Brain pericyte (primary cell): ENCODE measurements at regions not wholly inside any gene's neighbourhood (a gene's known extent, or its start where the extent isn't known, plus 50 kb on each side); places are given as distances from the start of the nearest gene placed in this dataset.

Experiments
- DNase-seq: peaks from one replicate; pipeline ENCODE4 v3.0.0-alpha.2; 2012; ENCODE audit warnings: low read depth, low spot score

DNA sequence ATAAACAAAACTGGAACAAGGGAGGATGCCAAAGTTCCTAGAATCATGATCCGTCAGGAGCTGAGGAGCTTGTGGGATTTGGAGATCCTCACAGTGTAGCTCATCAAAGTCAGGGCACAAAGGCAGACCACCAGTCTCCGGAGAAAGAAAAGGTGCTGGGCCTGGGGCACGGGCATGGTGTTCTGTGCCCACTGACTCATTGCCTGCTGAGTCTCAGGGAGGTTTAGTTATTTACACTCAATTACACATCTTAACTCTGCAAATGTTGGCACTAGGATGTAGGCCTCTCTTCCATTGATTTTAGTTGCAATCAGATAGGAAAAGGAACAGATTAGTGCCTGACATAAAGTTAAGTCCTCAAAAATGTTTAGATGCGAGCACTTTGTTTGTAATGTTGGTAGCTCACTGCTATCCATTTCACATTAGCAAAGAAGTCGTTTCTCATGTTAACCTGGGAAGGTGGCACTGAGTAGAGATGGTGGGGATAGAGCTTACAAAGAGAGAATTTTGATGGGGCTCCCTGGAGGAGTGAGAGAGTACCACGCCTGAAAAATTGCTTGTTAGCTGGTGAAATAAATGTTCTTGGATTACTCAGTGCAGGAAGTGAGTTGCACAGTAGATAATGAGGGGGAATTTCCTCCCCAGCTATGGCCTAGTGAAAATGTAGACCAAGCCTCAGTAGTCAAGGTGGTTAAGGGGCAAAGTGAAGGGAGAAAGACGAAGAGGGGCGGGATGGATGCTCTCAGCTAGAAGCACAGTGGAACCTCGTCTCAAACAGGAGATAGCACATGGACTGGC is 109.5 kb upstream of the CD180 start:
- no peak for DNase-seq

DNA sequence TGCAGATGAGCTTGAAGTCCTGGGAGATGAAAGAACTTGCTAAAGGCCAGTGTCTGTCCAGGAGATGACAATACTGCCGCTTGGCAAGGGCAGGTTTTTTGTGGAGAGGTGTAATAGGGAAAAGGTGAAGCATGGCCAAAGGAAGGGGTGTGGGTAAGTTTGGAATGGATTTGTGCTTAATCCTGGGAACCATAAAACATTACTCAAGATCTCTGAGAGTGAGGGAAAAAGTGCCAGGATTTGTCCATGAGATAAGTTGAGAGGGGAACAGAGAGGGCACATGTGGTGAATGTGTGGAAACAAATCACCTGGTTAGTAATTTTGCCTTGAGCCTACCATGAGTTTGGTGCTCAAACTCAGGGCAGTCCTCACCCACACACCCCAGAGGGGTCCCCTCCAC is 108.8 kb upstream of the CD180 start:
- DNase-seq: no peak

DNA sequence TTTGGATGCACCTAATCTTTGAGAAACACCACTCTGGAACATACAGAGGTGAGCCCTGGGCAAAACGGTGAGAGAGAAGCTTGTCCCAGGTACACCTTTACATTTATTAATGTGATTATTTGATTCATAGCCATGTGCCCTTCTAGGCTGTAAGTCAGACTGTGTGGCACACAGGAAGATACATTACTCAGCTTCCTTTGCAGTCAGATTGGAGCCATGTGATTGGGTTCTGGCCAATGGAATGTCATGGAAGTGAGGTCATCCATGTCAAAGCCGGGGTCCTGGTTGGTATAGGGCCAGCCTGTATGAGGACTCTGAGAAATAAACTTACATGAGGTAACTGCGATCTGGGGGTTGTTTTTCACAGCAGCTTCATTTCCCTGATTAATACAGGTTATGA is 106.8 kb upstream of the CD180 start:
- no peak for DNase-seq

DNA sequence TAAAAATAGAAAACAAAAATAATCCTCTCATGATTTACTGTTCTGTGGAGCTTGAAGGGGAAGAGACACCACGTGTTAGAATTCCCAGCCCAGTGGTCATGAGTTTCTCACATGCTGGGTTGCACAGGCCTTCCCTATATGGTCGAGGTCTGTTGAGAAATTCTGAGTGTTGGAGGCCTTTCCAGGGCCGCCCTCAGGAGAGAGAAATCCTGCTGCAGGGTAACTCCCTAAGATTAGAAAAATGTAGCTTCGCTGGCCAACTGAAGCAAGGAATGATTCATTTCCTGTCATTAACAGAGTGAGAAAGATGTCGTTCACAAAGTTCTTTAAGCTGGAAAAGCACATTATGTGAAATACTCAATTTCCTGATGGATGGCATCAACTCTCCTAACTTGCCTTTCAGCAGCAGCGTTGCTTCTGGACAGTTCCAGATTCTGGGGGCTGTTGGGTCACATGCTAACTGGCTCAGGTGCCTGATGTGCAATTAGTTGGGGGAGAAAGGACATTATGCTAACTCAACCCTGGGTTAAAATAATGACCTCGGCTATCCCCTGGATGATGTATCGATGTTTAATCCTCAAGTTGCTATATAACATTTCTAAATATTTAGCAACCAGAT is 104.8 kb upstream of the CD180 start:
- DNase-seq: no peak

DNA sequence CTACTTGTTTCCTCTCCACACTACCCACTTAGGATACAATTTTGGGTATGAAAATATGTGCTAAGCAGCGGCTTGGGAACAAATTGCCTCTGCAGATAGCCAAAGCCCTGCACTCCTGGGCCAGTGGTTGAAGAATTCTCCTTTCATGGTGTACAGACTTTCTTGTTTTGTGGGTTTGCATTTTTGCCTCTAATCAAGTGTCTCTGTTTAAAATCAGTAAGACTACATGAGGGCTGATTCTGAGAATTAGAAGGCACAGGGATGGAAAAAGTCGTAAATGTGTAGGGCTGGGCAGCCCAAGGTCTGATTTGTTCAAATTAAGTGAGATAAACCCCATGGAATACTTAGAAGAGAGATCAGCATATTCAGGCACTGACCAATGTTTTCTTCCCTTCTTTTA is 103.7 kb upstream of the CD180 start:
- DNase-seq: no peak

DNA sequence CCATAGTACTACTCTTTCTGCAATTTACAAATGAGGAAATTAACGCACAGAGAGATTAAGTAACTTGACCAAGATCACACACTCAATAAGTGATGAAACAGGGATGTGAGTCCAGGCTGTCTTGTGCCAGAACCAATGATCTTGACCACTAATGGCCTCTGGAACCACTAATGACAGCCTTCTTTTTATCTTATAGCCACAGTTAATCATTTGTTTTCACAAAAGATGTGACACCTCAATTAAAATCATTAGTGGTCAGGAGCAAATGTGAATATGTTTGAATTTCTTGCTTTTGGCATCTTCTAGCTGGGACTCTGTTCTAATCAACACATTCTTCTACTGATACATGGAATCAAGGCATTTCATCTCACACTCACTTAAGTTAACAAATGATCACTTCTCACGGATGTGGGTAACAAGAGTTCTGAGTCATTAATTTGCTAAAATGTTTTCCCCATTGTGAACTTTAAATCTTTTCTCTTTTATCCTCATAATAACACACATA is 102.7 kb upstream of the CD180 start:
- DNase-seq: no peak

DNA sequence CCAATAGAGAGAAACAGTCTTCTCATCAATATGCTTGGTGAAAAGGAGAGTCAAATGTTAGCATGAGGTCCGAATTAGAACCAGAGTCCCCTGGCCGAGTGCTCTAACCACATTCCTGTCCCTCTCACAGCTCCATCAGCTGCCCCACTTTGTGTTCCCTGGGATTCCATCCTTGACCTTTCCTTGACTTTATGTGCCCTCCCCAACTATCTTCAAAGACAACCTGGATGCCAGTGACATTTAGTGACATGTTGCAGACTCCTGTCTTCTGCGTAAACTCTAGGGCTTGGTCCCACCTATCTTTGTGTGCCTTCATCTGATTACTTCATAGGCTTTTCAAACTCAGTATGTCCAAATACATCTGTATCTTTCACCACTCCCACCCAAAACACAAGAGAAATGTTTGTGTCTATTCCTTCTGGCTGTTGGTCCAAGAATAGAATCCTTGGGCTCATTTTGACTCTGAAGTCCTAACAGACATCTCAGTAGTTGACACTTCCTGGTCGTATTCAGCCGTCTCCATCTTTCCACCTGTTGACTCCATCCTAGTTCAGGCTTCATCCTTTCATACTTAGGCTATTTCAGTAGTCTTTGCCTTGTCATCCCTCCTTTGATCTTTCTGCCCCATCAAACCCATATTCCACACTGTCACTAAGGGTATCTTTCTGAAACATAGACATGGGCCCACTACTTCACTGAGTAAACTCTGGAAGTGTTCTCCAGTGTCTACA is 101.4 kb upstream of the CD180 start:
- DNase-seq: no peak

DNA sequence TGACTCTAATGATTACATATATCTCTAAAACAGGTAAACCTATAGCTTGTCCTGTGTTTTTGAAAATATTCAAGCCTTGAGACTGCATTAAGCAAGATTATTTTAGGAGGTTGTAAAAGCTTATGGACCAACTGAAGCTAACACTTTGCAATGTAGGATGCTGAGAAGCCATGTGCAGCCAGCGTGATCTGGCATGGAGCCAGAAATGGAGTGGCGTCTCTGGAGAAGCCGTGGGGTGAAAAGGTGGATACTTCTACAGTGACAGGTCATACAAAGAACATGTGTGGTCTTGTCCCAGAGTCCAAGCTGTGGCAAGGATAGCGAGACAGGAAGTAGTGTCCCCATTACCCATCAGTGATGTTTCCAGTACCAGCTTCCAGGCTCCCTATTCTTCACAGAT is 100.8 kb upstream of the CD180 start:
- DNase-seq: no peak

DNA sequence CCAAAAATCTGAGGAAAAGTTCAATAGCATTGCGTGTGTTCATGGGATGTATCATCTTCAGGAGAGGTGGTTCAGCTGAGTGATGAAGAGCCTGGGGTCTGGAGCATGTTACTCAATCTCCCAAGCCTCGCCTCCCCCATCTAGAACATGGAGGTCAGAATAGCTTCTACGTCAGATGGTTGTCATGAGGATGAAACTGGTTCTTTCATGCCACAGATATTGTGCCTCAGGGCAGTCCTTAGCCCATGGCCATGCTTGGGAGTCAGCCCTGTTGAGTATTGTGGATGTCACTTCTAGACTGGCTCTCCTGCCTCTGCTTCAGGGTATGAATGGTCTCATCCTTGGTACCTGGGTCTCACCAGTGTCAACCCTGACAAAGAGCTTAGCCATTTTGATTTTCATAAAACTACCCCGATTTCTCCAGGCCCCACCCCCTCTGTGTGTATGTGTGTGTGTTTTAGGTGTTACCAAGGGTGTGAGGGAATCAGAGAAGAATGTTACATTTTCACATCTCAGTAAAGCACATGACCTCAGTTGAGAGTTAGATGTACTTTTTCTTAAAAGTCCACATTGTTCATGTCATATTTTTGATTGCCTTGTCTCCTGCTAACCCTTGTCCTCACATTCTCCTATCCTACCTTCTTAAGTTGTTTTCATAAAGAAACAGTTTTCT is 97.8 kb upstream of the CD180 start:
- DNase-seq: no peak

DNA sequence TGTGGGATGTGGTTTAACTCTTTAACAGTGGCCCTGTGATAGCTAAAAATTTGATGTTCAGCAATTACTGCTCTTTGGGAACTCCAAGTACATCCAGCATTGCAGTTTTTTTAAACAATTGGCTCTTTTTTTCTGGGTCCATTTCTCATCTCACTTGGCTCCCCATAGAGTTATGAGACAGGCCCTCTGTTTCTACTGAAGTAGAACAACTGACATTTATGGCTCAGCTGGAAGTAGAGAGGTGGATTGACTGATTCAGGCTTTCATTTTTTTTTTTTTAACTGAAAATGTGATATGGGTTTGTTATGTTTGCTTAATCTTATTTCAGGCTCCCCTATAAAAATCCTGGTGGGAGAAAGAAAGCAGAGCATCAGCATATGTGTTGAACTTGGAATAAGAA is 96.6 kb upstream of the CD180 start:
- DNase-seq: no peak

DNA sequence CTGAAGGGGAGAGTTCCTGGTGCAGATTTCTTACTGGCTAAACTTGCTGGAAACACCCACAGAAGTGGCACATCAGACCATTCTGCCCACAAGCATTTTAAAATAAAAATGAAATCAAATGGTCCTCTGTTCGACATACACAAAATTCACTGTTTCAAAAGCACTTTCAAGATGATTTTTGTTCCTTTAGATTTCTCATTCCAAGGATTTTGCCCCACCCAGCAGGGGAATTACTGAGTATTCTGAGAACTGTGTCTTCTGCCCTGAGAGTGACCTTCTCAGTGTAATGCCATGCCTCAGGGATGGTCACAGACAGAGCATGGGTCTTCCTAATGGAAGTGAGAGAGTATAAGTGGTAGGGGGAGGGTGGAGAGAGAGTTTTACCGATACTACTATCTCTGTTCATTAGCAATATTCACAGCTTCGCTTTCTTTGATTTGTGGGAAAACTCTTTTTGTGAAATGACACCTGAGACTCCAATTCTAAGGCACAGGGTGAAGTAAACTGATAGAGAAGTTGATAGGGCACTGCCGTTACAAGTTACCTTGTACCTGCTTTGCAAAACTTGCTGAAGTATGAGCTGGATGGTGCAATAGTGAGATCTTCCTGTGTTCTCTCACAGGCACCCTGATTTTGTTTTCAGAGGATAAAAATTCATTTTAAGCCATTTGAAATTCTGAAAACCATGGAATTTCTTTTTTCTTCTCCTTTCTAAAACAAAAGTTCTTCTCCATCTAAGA is 95.8 kb upstream of the CD180 start:
- DNase-seq: no peak

DNA sequence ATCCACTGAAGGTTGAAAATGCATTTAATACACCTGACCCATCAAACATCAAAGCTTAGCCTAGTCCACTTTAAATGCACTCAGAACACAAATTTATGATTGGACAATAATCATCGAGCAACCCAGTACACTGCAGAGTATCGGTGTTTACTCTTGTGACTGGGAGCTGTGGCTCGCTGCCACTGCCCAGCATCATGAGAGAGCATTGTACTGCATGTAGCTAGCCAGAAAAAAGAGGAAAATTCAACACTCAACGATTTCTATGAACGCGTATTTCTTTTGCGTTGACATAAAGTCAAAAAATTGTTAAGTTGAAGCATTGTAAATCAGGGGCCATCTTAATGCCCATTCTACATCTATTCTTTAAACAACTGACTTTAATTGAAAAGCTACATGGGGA is 95.1 kb upstream of the CD180 start:
- no peak for DNase-seq

DNA sequence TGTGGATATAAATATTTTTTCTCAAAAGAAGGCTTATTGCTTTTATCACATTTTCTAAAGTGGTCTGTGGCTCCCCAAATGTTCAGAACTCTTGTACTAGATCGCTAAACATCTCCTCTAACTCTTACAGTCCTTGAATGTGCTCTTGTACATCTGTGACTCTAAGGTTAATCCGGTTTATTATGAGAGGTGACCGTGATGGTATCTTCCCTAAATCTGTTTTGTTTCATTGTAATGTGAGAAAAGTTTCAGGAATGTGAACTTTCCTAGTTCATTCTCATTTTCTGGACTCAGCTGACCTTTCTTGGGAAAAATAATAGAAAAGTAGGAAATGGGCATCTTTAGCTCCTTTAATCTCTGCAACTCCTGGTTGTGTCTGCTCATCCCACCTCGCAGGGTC is 94.5 kb upstream of the CD180 start:
- DNase-seq: no peak

DNA sequence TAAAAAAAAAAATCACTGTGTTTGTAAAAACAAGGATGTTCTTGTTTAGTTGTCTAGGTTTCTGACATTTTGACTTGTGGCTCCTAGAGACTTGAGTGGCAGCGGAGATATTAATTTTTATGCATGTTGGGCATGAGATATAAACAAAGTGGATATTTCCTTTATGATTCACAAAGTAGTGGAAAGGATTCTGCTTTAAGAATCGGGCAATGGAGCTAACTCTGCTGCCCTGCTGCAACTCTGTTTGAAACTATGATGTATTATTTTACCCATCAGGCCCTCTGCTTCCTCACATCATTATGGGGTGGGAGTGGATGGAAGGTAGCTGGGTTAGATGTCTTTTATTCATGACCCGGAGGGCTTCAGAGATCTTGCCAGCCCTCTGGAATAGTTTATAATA is 94.1 kb upstream of the CD180 start:
- no peak for DNase-seq

DNA sequence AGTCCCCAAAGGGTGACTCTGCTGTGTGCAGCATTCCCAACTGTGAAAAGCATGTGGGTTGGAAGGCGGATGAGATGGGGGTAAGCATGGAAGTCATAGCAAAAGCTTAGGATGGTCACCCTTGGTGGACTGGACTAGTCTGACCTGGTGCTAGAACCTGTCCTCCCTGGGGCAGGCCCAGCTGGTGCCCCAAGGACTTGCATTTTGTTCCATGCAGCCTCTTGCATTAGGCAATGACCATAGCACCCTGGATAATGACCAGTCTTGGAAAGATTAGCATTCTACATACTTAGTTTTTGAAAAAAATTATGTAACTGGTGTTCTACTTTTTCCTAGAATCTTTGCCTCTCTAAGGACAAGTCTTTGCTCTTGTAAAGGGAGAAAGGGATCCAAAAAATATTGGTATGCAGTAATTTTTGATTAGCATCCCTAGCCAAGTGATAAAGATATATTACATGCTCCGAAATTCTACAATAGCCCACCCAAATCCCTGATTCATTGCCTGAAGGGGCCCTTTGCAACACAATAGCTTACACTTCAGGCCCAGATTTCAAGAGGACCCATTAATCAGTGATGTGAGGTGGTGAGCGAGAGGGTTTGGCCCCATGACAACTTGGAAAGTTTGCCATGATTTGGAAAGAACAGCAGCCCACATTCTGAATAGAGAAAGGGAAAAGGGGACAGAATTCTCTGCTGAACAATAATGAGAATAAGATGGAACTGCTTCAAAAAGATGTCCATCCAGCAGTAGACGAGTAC is 93.3 kb upstream of the CD180 start:
- no peak for DNase-seq

DNA sequence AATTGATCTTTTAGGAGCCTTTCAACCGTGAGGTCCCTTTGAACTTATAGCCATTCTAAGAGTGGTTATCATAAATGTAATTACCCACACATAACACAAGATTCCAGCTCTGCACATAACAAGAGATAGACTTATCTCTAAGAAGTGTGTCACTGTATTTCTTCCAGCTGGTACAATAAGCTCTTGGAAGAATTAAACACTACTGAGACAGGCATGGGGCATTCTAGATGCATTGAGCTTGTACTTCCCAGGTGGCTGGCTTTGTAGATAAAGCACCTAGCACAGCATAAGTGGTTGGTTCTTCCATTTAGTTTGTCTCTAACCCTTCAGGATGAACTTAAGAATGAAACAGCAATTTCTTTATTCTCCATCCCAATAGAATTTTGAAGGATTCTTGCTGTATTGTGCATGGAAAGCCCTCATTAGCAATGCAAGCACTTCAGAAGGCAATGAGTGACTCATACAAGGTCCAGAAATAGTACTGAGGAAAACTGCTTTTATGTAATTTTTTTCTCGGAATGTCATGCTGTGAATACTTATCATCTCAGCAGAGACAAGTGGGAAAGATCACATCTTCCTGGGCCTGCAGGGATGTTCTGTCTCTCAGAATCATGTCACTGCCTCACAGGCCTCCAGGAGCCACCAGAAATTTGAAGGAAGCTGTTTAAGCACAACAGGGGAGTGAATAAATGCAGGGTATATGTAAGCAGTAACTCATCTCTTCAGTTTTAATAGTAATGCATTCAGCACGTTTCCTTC is 91.1 kb upstream of the CD180 start:
- no peak for DNase-seq

DNA sequence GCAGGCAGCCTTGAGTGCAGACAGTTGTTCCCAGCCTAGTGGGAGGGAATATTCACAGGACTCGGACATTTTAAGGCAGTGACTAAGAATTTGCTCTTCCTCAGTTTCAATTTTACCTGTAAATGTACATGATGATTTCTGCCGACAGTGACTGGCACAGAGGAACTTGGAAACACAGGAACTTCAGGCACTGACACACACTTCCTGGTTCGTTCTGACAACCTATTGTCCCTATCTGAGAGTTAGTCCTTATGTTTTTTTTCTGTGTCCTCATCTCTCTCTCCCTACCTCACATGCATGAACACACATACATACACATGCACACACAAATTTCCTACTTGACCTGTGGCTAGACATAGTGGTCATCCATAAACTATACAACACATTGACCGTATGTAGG is 89.4 kb upstream of the CD180 start:
- DNase-seq: no peak

DNA sequence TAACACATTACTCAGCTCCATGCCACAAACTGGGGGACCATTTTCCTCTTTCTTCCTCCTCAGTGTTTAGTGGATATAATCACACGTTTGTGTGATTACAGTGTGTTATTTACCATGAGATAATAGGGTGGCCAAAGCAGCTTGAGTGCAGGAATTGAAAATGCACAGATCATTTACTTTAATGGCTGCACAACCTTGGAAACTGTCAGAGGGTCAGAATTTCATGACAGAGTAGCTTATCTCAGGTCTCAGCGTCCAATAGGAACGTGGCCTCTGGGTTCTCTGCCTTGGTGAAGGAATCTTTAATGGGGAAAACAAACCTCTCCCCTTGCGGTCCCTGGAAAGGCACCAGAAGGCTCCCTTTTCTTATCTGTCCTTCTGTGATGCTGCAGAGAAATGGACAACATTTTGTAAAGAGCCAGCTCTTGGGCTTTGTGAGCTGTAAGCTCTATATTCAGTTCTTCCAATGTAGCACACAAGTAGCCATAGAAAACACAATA is 87.4 kb upstream of the CD180 start:
- no peak for DNase-seq

DNA sequence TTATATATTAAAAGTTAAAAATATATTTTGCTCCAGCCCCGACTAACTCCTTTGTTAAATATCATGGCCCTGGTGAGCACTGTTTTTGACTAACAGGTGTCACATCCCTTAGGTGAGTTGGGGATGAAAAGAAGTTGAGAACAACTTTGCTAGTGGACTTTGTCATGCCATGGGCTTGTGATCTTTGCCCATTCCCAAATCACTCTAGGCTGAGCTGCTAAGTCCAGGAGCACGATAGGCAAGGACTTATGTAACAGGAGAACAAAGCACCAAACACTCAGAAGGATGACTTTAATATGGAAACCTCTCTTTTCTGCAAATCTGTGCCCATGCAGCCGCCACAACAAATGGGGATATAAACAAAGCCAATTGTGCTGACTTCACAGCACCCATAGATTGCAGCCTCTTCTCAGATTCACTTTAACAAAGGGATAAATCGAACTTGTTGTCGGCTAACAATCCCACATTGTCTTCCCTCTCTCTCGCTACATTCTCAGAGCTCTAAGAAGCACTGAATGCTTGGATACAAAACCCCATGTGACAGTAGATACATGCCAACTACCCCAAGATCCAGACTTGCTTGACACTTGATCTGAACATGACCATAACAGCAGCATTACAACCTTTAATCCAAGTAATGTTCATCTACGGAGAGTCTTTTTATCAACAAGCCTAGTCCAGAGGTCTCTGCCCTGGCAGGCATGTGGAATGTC is 86.8 kb upstream of the CD180 start:
- no peak for DNase-seq
